ENCODE measurements at regions not wholly inside any gene's neighbourhood (a gene's known extent, or its start where the extent isn't known, plus 50 kb on each side); places are given as distances from the start of the nearest gene placed in this dataset.

DNA sequence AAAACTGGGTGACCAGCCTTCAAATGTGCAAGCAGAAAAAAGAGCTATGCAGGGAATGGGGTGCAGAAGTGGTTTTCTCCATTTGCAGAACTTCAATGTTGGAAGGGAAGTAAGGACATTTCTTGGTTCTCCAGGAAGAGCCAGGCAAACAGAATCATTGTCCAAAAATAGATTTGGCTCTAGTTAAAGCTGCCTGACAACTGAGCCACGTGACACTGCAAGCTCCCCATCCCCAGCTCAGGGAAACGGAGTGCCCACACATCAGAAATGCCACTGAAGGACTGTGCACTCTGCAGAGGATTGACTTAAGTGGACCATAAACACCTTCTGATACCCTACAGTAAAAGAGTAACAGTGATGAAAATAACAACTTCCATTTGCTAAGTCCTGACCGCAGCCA is 195.6 kb upstream of the NSMCE3 start:
- no peak overlapping the region for H2AFZ ChIP-seq (ENCODE audit: low read depth, low read length)
- TF ChIP-seq, protein P1, sequence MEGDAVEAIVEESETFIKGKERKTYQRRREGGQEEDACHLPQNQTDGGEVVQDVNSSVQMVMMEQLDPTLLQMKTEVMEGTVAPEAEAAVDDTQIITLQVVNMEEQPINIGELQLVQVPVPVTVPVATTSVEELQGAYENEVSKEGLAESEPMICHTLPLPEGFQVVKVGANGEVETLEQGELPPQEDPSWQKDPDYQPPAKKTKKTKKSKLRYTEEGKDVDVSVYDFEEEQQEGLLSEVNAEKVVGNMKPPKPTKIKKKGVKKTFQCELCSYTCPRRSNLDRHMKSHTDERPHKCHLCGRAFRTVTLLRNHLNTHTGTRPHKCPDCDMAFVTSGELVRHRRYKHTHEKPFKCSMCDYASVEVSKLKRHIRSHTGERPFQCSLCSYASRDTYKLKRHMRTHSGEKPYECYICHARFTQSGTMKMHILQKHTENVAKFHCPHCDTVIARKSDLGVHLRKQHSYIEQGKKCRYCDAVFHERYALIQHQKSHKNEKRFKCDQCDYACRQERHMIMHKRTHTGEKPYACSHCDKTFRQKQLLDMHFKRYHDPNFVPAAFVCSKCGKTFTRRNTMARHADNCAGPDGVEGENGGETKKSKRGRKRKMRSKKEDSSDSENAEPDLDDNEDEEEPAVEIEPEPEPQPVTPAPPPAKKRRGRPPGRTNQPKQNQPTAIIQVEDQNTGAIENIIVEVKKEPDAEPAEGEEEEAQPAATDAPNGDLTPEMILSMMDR (IDR thresholded peaks at IDR 0.05; ENCODE audit: borderline replicate concordance, extremely low read depth, low read length, poor library complexity, severe bottlenecking): no peak
- TF ChIP-seq EZH2 (IDR thresholded peaks at IDR 0.05; ENCODE audit: borderline replicate concordance, low read depth, low read length, severe bottlenecking): no peak
- H3K36me3 ChIP-seq (ENCODE audit: insufficient read depth, low read length): no peaks in the 10 kb centered on the region
- H3K27ac ChIP-seq (ENCODE audit: low read length): no peak overlapping the region
- H3K9ac ChIP-seq (ENCODE audit: low read depth, low read length): no peak overlapping the region
- no peaks in the 10 kb centered on the region for H3K9me3 ChIP-seq (ENCODE audit: insufficient read depth, low read length, severe bottlenecking)
- H3K4me2 ChIP-seq (ENCODE audit: insufficient read depth, low read length): no peak overlapping the region
- H3K4me1 ChIP-seq (ENCODE audit: insufficient read depth, low read length): no peaks in the 10 kb centered on the region
- no peaks in the 10 kb centered on the region for H3K27me3 ChIP-seq (ENCODE audit: insufficient read depth, low read length, poor library complexity)
- DNase-seq (no peak), ATAC-seq (ENCODE audit: insufficient read depth, low read depth) (no peak)
- H4K20me1 ChIP-seq (ENCODE audit: insufficient read depth, low read length): no peaks in the 10 kb centered on the region
- no peaks in the 10 kb centered on the region for H3K79me2 ChIP-seq (ENCODE audit: insufficient read depth, low read length)
- H3K4me3 ChIP-seq (ENCODE audit: low read depth in 1 of 2, low read length in 2 of 2): no peak overlapping the region

DNA sequence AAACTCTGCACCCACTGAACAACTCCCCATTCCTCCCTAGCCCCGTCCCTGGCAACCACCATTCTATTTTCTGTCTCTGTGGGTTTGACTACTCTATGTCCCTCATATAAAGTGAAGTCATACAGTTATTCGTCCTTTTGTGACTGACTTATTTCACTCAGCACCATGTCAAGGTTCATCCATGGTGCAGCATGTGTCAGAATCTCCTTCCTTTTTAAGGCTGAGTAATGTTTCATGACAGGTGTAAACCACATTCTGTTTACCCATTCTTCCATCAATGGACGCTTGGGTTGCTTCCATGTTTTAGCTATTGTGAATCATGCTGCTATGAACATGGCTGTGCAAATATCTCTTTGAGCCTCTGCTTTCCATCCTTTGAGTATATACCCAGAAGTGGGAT is 192.3 kb upstream of the NSMCE3 start:
- TF ChIP-seq, protein P1 (IDR thresholded peaks at IDR 0.05; ENCODE audit: borderline replicate concordance, extremely low read depth, low read length, poor library complexity, severe bottlenecking): no peak
- no peak for TF ChIP-seq EZH2 (IDR thresholded peaks at IDR 0.05; ENCODE audit: borderline replicate concordance, low read depth, low read length, severe bottlenecking)
- H3K9me3 ChIP-seq (ENCODE audit: insufficient read depth, low read length, severe bottlenecking): no peaks in the 10 kb centered on the region
- H3K27me3 ChIP-seq (ENCODE audit: insufficient read depth, low read length, poor library complexity): no peaks in the 10 kb centered on the region
- ATAC-seq (ENCODE audit: insufficient read depth, low read depth): no peak
- H2AFZ ChIP-seq (ENCODE audit: low read depth, low read length): no peak overlapping the region
- no peaks in the 10 kb centered on the region for H3K79me2 ChIP-seq (ENCODE audit: insufficient read depth, low read length)
- H3K4me1 ChIP-seq (ENCODE audit: insufficient read depth, low read length): no peaks in the 10 kb centered on the region
- H3K4me3 ChIP-seq (ENCODE audit: low read depth in 1 of 2, low read length in 2 of 2): no peak overlapping the region
- DNase-seq: no peak
- no peak overlapping the region for H3K27ac ChIP-seq (ENCODE audit: low read length)
- H3K36me3 ChIP-seq (ENCODE audit: insufficient read depth, low read length): no peaks in the 10 kb centered on the region
- no peak overlapping the region for H3K9ac ChIP-seq (ENCODE audit: low read depth, low read length)
- H4K20me1 ChIP-seq (ENCODE audit: insufficient read depth, low read length): no peaks in the 10 kb centered on the region
- H3K4me2 ChIP-seq (ENCODE audit: insufficient read depth, low read length): no peak overlapping the region

DNA sequence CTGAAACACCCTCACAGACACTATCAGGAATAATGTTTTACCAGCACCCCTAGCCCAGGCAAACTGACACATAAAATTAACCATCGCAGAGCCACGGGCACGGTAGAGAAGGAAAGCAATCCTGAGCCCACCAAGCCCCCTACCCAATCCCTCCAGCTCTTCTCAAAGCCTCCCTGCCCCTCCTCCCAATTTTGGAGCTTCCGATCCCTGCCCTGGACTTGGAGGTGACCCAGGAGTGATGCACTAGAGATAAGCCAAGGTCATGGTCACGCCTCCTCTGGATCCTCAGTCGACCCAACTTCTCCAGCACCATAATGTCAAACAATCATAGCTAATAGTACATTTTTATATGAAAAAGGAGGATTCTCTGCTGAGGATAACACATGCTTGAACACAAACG is 188.7 kb upstream of the NSMCE3 start:
- Histone ChIP-seq H3K27ac (ENCODE audit: low read length) (no peak overlapping the region), H3K9ac (ENCODE audit: low read depth, low read length) (no peak overlapping the region), H3K27me3 (ENCODE audit: insufficient read depth, low read length, poor library complexity) (no peaks in the 10 kb centered on the region), H3K79me2 (ENCODE audit: insufficient read depth, low read length) (no peaks in the 10 kb centered on the region), H2AFZ (ENCODE audit: low read depth, low read length) (no peak overlapping the region), H3K4me3 (ENCODE audit: low read depth in 1 of 2, low read length in 2 of 2) (no peak overlapping the region), H3K9me3 (ENCODE audit: insufficient read depth, low read length, severe bottlenecking) (no peaks in the 10 kb centered on the region), H3K36me3 (ENCODE audit: insufficient read depth, low read length) (no peaks in the 10 kb centered on the region), H3K4me1 (ENCODE audit: insufficient read depth, low read length) (no peaks in the 10 kb centered on the region), H4K20me1 (ENCODE audit: insufficient read depth, low read length) (no peaks in the 10 kb centered on the region), H3K4me2 (ENCODE audit: insufficient read depth, low read length) (no peak overlapping the region)
- no peak for ATAC-seq (ENCODE audit: insufficient read depth, low read depth)
- DNase-seq: no peak
- no peak for TF ChIP-seq EZH2 (IDR thresholded peaks at IDR 0.05; ENCODE audit: borderline replicate concordance, low read depth, low read length, severe bottlenecking)
- TF ChIP-seq, protein P1 (IDR thresholded peaks at IDR 0.05; ENCODE audit: borderline replicate concordance, extremely low read depth, low read length, poor library complexity, severe bottlenecking): no peak

DNA sequence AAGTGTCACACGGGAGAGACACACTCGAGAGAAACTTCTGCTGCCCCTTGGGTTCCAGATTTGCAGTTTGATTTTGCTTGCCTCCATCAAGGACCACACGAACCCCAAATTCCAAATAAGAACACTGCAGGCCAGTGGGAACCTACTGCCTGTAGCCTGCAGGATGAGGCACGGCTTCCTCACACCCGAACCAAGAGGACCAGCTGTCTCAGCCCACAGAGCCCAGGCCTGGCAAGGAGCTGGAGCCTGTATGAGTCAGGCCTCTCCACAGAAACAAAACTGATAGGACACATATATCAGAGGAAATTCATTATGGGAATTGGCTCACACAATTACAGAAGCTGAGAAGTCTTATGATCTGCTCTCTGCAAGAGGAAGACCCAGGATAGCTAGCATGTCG is 188.1 kb upstream of the NSMCE3 start:
- Histone ChIP-seq H3K4me1 (ENCODE audit: insufficient read depth, low read length) (no peaks in the 10 kb centered on the region), H3K27me3 (ENCODE audit: insufficient read depth, low read length, poor library complexity) (no peaks in the 10 kb centered on the region), H3K4me2 (ENCODE audit: insufficient read depth, low read length) (no peak overlapping the region), H3K27ac (ENCODE audit: low read length) (no peak overlapping the region), H3K36me3 (ENCODE audit: insufficient read depth, low read length) (no peaks in the 10 kb centered on the region), H3K9me3 (ENCODE audit: insufficient read depth, low read length, severe bottlenecking) (no peaks in the 10 kb centered on the region), H3K79me2 (ENCODE audit: insufficient read depth, low read length) (no peaks in the 10 kb centered on the region), H3K4me3 (ENCODE audit: low read depth in 1 of 2, low read length in 2 of 2) (no peak overlapping the region), H4K20me1 (ENCODE audit: insufficient read depth, low read length) (no peaks in the 10 kb centered on the region), H2AFZ (ENCODE audit: low read depth, low read length) (no peak overlapping the region), H3K9ac (ENCODE audit: low read depth, low read length) (no peak overlapping the region)
- no peak for DNase-seq
- TF ChIP-seq, protein P1 (IDR thresholded peaks at IDR 0.05; ENCODE audit: borderline replicate concordance, extremely low read depth, low read length, poor library complexity, severe bottlenecking): no peak
- no peak for TF ChIP-seq EZH2 (IDR thresholded peaks at IDR 0.05; ENCODE audit: borderline replicate concordance, low read depth, low read length, severe bottlenecking)
- ATAC-seq (ENCODE audit: insufficient read depth, low read depth): no peak
